ENCODE measurements at regions not wholly inside any gene's neighbourhood (a gene's known extent, or its start where the extent isn't known, plus 50 kb on each side); places are given as distances from the start of the nearest gene placed in this dataset.

- TF ChIP-seq, protein P1, sequence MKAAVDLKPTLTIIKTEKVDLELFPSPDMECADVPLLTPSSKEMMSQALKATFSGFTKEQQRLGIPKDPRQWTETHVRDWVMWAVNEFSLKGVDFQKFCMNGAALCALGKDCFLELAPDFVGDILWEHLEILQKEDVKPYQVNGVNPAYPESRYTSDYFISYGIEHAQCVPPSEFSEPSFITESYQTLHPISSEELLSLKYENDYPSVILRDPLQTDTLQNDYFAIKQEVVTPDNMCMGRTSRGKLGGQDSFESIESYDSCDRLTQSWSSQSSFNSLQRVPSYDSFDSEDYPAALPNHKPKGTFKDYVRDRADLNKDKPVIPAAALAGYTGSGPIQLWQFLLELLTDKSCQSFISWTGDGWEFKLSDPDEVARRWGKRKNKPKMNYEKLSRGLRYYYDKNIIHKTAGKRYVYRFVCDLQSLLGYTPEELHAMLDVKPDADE (IDR thresholded peaks at IDR 0.05): no peak
- no peak for TF ChIP-seq POLR2AphosphoS5 (IDR thresholded peaks at IDR 0.05; ENCODE audit: low read depth)
- TF ChIP-seq NANOG (IDR thresholded peaks at IDR 0.05; ENCODE audit: borderline replicate concordance): no peak
- TF ChIP-seq JUNB (IDR thresholded peaks at IDR 0.05; ENCODE audit: unreplicated experiment): no peak
- TF ChIP-seq, protein P2, sequence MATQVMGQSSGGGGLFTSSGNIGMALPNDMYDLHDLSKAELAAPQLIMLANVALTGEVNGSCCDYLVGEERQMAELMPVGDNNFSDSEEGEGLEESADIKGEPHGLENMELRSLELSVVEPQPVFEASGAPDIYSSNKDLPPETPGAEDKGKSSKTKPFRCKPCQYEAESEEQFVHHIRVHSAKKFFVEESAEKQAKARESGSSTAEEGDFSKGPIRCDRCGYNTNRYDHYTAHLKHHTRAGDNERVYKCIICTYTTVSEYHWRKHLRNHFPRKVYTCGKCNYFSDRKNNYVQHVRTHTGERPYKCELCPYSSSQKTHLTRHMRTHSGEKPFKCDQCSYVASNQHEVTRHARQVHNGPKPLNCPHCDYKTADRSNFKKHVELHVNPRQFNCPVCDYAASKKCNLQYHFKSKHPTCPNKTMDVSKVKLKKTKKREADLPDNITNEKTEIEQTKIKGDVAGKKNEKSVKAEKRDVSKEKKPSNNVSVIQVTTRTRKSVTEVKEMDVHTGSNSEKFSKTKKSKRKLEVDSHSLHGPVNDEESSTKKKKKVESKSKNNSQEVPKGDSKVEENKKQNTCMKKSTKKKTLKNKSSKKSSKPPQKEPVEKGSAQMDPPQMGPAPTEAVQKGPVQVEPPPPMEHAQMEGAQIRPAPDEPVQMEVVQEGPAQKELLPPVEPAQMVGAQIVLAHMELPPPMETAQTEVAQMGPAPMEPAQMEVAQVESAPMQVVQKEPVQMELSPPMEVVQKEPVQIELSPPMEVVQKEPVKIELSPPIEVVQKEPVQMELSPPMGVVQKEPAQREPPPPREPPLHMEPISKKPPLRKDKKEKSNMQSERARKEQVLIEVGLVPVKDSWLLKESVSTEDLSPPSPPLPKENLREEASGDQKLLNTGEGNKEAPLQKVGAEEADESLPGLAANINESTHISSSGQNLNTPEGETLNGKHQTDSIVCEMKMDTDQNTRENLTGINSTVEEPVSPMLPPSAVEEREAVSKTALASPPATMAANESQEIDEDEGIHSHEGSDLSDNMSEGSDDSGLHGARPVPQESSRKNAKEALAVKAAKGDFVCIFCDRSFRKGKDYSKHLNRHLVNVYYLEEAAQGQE (IDR thresholded peaks at IDR 0.05; ENCODE audit: unreplicated experiment): no peak
Observed at GRCh38 chr4:43133566-43133965, 241.1 kb downstream of the GRXCR1 start (continued).

GRCh38 chr4:43136752-43137151 lies 244.2 kb downstream of the GRXCR1 start:
- peaks cover 11% of the 10 kb centered on the region for H3K9me2 ChIP-seq (ENCODE audit: insufficient read depth)
- no peak for ATAC-seq
- H3K27ac ChIP-seq (ENCODE audit: low read depth): no peak overlapping the region
- H3K4me1 ChIP-seq (ENCODE audit: insufficient read depth): peaks cover under 1% of the 10 kb centered on the region
- H3K27me3 Mint-ChIP-seq (ENCODE audit: insufficient read depth, low read depth, poor library complexity): no peaks in the 10 kb centered on the region
- DNase-seq (ENCODE audit: low spot score): no peak
- H3K4me2 ChIP-seq: no peak overlapping the region
- no peaks in the 10 kb centered on the region for H3K36me3 ChIP-seq (ENCODE audit: insufficient read depth)
- no peaks in the 10 kb centered on the region for H3F3A ChIP-seq (replicated peaks; ENCODE audit: low read depth)
- H3K4me3 Mint-ChIP-seq: no peak overlapping the region
- no peaks in the 10 kb centered on the region for H4K20me1 ChIP-seq (replicated peaks; ENCODE audit: insufficient read depth)
- no peaks in the 10 kb centered on the region for H3K27me3 ChIP-seq (ENCODE audit: insufficient read depth)
- H3K27ac Mint-ChIP-seq: no peak overlapping the region
- no peak overlapping the region for H3K4me3 ChIP-seq
- H3K79me2 ChIP-seq (replicated peaks; ENCODE audit: insufficient read depth): no peaks in the 10 kb centered on the region
- H2AFZ ChIP-seq: no peak overlapping the region
- H3K4me1 Mint-ChIP-seq: peaks cover 2% of the 10 kb centered on the region; the same call in 2 of the 3 replicates
- peaks cover 4% of the 10 kb centered on the region; the same call in 2 of the 3 replicates for H3K36me3 Mint-ChIP-seq (ENCODE audit: low read depth)
- H3K9me3 Mint-ChIP-seq: peaks cover 17% of the 10 kb centered on the region
- TF ChIP-seq STAT1 (IDR thresholded peaks at IDR 0.05; ENCODE audit: unreplicated experiment): no peak
- no peak for TF ChIP-seq ZNF331 (CRISPR knock-in tag; IDR thresholded peaks at IDR 0.05; ENCODE audit: low read depth)
- no peak for TF ChIP-seq POLR2AphosphoS5 (IDR thresholded peaks at IDR 0.05; ENCODE audit: low read depth)
- TF ChIP-seq, protein P3, sequence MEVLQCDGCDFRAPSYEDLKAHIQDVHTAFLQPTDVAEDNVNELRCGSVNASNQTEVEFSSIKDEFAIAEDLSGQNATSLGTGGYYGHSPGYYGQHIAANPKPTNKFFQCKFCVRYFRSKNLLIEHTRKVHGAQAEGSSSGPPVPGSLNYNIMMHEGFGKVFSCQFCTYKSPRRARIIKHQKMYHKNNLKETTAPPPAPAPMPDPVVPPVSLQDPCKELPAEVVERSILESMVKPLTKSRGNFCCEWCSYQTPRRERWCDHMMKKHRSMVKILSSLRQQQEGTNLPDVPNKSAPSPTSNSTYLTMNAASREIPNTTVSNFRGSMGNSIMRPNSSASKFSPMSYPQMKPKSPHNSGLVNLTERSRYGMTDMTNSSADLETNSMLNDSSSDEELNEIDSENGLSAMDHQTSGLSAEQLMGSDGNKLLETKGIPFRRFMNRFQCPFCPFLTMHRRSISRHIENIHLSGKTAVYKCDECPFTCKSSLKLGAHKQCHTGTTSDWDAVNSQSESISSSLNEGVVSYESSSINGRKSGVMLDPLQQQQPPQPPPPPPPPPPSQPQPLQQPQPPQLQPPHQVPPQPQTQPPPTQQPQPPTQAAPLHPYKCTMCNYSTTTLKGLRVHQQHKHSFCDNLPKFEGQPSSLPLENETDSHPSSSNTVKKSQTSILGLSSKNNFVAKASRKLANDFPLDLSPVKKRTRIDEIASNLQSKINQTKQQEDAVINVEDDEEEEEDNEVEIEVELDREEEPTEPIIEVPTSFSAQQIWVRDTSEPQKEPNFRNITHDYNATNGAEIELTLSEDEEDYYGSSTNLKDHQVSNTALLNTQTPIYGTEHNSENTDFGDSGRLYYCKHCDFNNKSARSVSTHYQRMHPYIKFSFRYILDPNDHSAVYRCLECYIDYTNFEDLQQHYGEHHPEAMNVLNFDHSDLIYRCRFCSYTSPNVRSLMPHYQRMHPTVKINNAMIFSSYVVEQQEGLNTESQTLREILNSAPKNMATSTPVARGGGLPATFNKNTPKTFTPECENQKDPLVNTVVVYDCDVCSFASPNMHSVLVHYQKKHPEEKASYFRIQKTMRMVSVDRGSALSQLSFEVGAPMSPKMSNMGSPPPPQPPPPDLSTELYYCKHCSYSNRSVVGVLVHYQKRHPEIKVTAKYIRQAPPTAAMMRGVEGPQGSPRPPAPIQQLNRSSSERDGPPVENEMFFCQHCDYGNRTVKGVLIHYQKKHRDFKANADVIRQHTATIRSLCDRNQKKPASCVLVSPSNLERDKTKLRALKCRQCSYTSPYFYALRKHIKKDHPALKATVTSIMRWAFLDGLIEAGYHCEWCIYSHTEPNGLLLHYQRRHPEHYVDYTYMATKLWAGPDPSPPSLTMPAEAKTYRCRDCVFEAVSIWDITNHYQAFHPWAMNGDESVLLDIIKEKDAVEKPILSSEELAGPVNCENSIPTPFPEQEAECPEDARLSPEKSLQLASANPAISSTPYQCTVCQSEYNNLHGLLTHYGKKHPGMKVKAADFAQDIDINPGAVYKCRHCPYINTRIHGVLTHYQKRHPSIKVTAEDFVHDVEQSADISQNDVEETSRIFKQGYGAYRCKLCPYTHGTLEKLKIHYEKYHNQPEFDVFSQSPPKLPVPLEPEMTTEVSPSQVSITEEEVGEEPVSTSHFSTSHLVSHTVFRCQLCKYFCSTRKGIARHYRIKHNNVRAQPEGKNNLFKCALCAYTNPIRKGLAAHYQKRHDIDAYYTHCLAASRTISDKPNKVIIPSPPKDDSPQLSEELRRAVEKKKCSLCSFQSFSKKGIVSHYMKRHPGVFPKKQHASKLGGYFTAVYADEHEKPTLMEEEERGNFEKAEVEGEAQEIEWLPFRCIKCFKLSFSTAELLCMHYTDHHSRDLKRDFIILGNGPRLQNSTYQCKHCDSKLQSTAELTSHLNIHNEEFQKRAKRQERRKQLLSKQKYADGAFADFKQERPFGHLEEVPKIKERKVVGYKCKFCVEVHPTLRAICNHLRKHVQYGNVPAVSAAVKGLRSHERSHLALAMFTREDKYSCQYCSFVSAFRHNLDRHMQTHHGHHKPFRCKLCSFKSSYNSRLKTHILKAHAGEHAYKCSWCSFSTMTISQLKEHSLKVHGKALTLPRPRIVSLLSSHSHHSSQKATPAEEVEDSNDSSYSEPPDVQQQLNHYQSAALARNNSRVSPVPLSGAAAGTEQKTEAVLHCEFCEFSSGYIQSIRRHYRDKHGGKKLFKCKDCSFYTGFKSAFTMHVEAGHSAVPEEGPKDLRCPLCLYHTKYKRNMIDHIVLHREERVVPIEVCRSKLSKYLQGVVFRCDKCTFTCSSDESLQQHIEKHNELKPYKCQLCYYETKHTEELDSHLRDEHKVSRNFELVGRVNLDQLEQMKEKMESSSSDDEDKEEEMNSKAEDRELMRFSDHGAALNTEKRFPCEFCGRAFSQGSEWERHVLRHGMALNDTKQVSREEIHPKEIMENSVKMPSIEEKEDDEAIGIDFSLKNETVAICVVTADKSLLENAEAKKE (CRISPR knock-in tag; IDR thresholded peaks at IDR 0.05): no peak
- TF ChIP-seq NANOG (IDR thresholded peaks at IDR 0.05; ENCODE audit: borderline replicate concordance): no peak
- TF ChIP-seq CREB1 (CRISPR knock-in tag; IDR thresholded peaks at IDR 0.05; ENCODE audit: low read depth): no peak
- TF ChIP-seq EZH2 (IDR thresholded peaks at IDR 0.05; ENCODE audit: low read depth, unreplicated experiment): no peak
- TF ChIP-seq, protein P2 (IDR thresholded peaks at IDR 0.05; ENCODE audit: unreplicated experiment): no peak

Measured in GM23338 (cell line).